Heart left ventricle (tissue), 13 donors: ENCODE measurements at regions not wholly inside any gene's neighbourhood (a gene's known extent, or its start where the extent isn't known, plus 50 kb on each side); places are given as distances from the start of the nearest gene placed in this dataset.

Source experiments
- CTCF ChIP-seq, 12 donors: fragments of 200-600 bp; sonication (generic) in 4 of 12; IDR thresholded peaks; one replicate each; pipeline versions ENCODE4 v1.5.0 to v1.8.0; 2018 to 2022; ENCODE audit warnings: antibody characterized with exemption in 12 of 12, mild to moderate bottlenecking in 5 of 12
- POLR2A ChIP-seq, 2 donors: fragments of 450-650 bp; IDR thresholded peaks; one replicate each; pipeline ENCODE4 v1.6.1; 2017; ENCODE audit warnings: antibody characterized with exemption in 2 of 2, mild to moderate bottlenecking in 2 of 2, moderate library complexity in 2 of 2
- donor health status: ischemic (EF 13 %, LVEDD 7.1; RV severe dilation, severe dysfunction).
- donor health status: DM: no; HTN: yes; CAD: no.
- donor health status: DM: no; HTN: no; CAD: no.
- donor health status: ischemic (EF 25% LVEDD 6.9; RV normal size, moderate dysfunction).
- donor health status: ischemic (EF 25% LVEDD 5.7; RV mildly dilated, moderate dysfunction).
- donor health status: ischemic (EF 35%, LVEDD 5.7; RV mildly dilated, moderate dysfunction).
- donor health status: nonischemic (EF 11% LVEDD 7.7; RV severe dilation, severe dysfunction).
- donor health status: DM: yes; HTN: yes; CAD: no.
- donor health status: PGD.
- donor health status: ischemic (EF 29% LVEDD 5.4; RV normal size, mild dysfunction).
- donor health status: nonischemic (EF 23%, LVEDD 6.1; RV moderate dilation, normal function).

GRCh38 chr7:41809529-41809939, 106.6 kb upstream of the INHBA start:
- TF ChIP-seq CTCF (IDR thresholded peaks at IDR 0.05) (no peak), POLR2A (IDR thresholded peaks at IDR 0.05) (no peak)
